ENCODE measurements at regions not wholly inside any gene's neighbourhood (a gene's known extent, or its start where the extent isn't known, plus 50 kb on each side); places are given as distances from the start of the nearest gene placed in this dataset.

- TF ChIP-seq CTCF (IDR thresholded peaks at IDR 0.05; ENCODE audit: low read length), result no peak
- no peak for TF ChIP-seq EZH2 (IDR thresholded peaks at IDR 0.05; ENCODE audit: borderline replicate concordance, low read length)
- H4K20me1 ChIP-seq (ENCODE audit: insufficient read depth, low read length), result no peaks in the 10 kb centered on the region
- no peak overlapping the region for H3K9ac ChIP-seq (ENCODE audit: low read length)
- no peak overlapping the region for H3K27ac ChIP-seq (ENCODE audit: low read depth, low read length, poor library complexity, severe bottlenecking)
- H3K36me3 ChIP-seq (ENCODE audit: insufficient read depth, low read length), result no peaks in the 10 kb centered on the region
- no peak overlapping the region for H3K4me3 ChIP-seq (ENCODE audit: low read depth, low read length, poor library complexity, severe bottlenecking)
- no peaks in the 10 kb centered on the region for H3K4me1 ChIP-seq (ENCODE audit: insufficient read depth, low read length, severe bottlenecking)
- H3K27me3 ChIP-seq (ENCODE audit: insufficient read depth, low read length), result no peaks in the 10 kb centered on the region
- no peak overlapping the region for H2AFZ ChIP-seq (ENCODE audit: low read length)
- H3K9me2 ChIP-seq (ENCODE audit: low read depth, low read length), result no peaks in the 10 kb centered on the region
- H3K79me2 ChIP-seq (ENCODE audit: insufficient read depth, low read length), result no peaks in the 10 kb centered on the region
- H3K9me3 ChIP-seq (ENCODE audit: low read length), result no peaks in the 10 kb centered on the region
- H3K4me2 ChIP-seq (ENCODE audit: low read length), result no peak overlapping the region
- no peaks in the 10 kb centered on the region for H3F3A ChIP-seq (ENCODE audit: insufficient read depth, low read length)
Measured at GRCh38 chr11:116096272-116096995, 592.2 kb upstream of the CADM1 start.

- Histone ChIP-seq H3K79me2 (ENCODE audit: insufficient read depth, low read length) (no peaks in the 10 kb centered on the region), H3K9me2 (ENCODE audit: low read depth, low read length) (no peaks in the 10 kb centered on the region), H3K9ac (ENCODE audit: low read length) (no peak overlapping the region), H3K9me3 (ENCODE audit: low read length) (no peaks in the 10 kb centered on the region), H3K4me1 (ENCODE audit: insufficient read depth, low read length, severe bottlenecking) (no peaks in the 10 kb centered on the region), H3K4me3 (ENCODE audit: low read depth, low read length, poor library complexity, severe bottlenecking) (no peak overlapping the region), H3K27me3 (ENCODE audit: insufficient read depth, low read length) (no peaks in the 10 kb centered on the region), H4K20me1 (ENCODE audit: insufficient read depth, low read length) (no peaks in the 10 kb centered on the region), H3F3A (ENCODE audit: insufficient read depth, low read length) (no peaks in the 10 kb centered on the region), H2AFZ (ENCODE audit: low read length) (no peak overlapping the region), H3K27ac (ENCODE audit: low read depth, low read length, poor library complexity, severe bottlenecking) (no peak overlapping the region), H3K36me3 (ENCODE audit: insufficient read depth, low read length) (no peaks in the 10 kb centered on the region), H3K4me2 (ENCODE audit: low read length) (no peak overlapping the region)
- TF ChIP-seq CTCF (IDR thresholded peaks at IDR 0.05; ENCODE audit: low read length), result no peak
- no peak for TF ChIP-seq EZH2 (IDR thresholded peaks at IDR 0.05; ENCODE audit: borderline replicate concordance, low read length)
Measured at GRCh38 chr11:116093481-116094270, 589.5 kb upstream of the CADM1 start.

GRCh38 chr11:116093065-116093464, 588.9 kb upstream of the CADM1 start:
- no peaks in the 10 kb centered on the region for H3K4me1 ChIP-seq (ENCODE audit: insufficient read depth, low read length, severe bottlenecking)
- H3K9me3 ChIP-seq (ENCODE audit: low read length), result no peaks in the 10 kb centered on the region
- TF ChIP-seq EZH2 (IDR thresholded peaks at IDR 0.05; ENCODE audit: borderline replicate concordance, low read length), result no peak
- TF ChIP-seq CTCF (IDR thresholded peaks at IDR 0.05; ENCODE audit: low read length), result no peak
- no peaks in the 10 kb centered on the region for H3K9me2 ChIP-seq (ENCODE audit: low read depth, low read length)
- no peak overlapping the region for H2AFZ ChIP-seq (ENCODE audit: low read length)
- no peak overlapping the region for H3K4me3 ChIP-seq (ENCODE audit: low read depth, low read length, poor library complexity, severe bottlenecking)
- H3K27ac ChIP-seq (ENCODE audit: low read depth, low read length, poor library complexity, severe bottlenecking), result no peak overlapping the region
- no peaks in the 10 kb centered on the region for H3F3A ChIP-seq (ENCODE audit: insufficient read depth, low read length)
- no peak overlapping the region for H3K4me2 ChIP-seq (ENCODE audit: low read length)
- H3K79me2 ChIP-seq (ENCODE audit: insufficient read depth, low read length), result no peaks in the 10 kb centered on the region
- H3K27me3 ChIP-seq (ENCODE audit: insufficient read depth, low read length), result no peaks in the 10 kb centered on the region
- no peaks in the 10 kb centered on the region for H3K36me3 ChIP-seq (ENCODE audit: insufficient read depth, low read length)
- H3K9ac ChIP-seq (ENCODE audit: low read length), result no peak overlapping the region
- no peaks in the 10 kb centered on the region for H4K20me1 ChIP-seq (ENCODE audit: insufficient read depth, low read length)

Measured in OCI-LY1 (cell line).